A549 (cell line): ENCODE measurements at regions not wholly inside any gene's neighbourhood (a gene's known extent, or its start where the extent isn't known, plus 50 kb on each side); places are given as distances from the start of the nearest gene placed in this dataset.
A peak's percentile ranks its signal among the peaks of the same experiment; 100 is the strongest.

ENCODE experiments used
- ATAC-seq, 2 experiments: fragments of 200-7000 bp in 1 of 2; fragments of >200 bp in 1 of 2; cut with Nextera tagmentation in 1 of 2; cut with Tn5 transposase in 1 of 2; 3 replicates each; pipeline versions ENCODE4 v1.8.0 to v1.9.1; 2018 to 2020; ENCODE audit warnings: mild to moderate bottlenecking in 1 of 2, moderate library complexity in 1 of 2
- CTCF ChIA-PET: fragments of 300-600 bp; sonication (Branson Sonifier 250); formaldehyde crosslinking; extraction: SDS; loops from one replicate; lab custom pipeline; 2021; ENCODE audit warnings: antibody characterized with exemption, inconsistent platforms; lab: Yijun Ruan, JAX
- POLR2A ChIA-PET: fragments of 350-600 bp; formaldehyde crosslinking; extraction: SDS; loops from one replicate; lab custom pipeline; 2021; ENCODE audit warnings: antibody characterized with exemption, inconsistent platforms; lab: Yijun Ruan, JAX
- DNase-seq, 2 experiments: peaks; one replicate each; pipeline versions ENCODE4 v3.0.0 to v3.0.0-alpha.2; 2011 to 2016; ENCODE audit warnings: low read depth in 1 of 2, low spot score in 1 of 2
- FAIRE-seq: peaks from 2 replicates; lab custom pipeline; 2011; peaks lifted over from hg19 to GRCh38; lab: Jason Lieb, UNC
- H3K27ac ChIP-seq, 2 experiments: fragments of >200 bp; sonication (Bioruptor Twin); formaldehyde crosslinking; 3 replicates each; pipeline ENCODE4 v1.5.1; 2016 to 2017
- H3K4me1 ChIP-seq: fragments of >200 bp; sonication (Bioruptor Twin); formaldehyde crosslinking; 3 replicates; pipeline ENCODE4 v1.6.1; 2016
- H3K4me2 ChIP-seq: fragments of >200 bp; sonication (Bioruptor Twin); formaldehyde crosslinking; 3 replicates; pipeline ENCODE4 v1.6.1; 2016
- H3K4me3 ChIP-seq: fragments of >200 bp; sonication (Bioruptor Twin); formaldehyde crosslinking; 3 replicates; pipeline ENCODE4 v1.5.1; 2016
- H3K9me3 ChIP-seq: fragments of >200 bp; sonication (Bioruptor Twin); formaldehyde crosslinking; 3 replicates; pipeline ENCODE4 v1.6.1; 2016
- ATOH8 ChIP-seq: fragments of 250-450 bp; sonication (Bioruptor Pico); IDR thresholded peaks from 2 replicates; pipeline ENCODE4 v1.5.0; 2020; ENCODE audit warnings: low read depth, mild to moderate bottlenecking, moderate library complexity
- CBX2 ChIP-seq: fragments of 200-600 bp; sonication (generic); IDR thresholded peaks from 2 replicates; pipeline ENCODE4 v1.6.1; 2016; ENCODE audit warnings: low read depth, mild to moderate bottlenecking, borderline replicate concordance
- ELK1 ChIP-seq: fragments of 150-350 bp; IDR thresholded peaks from 2 replicates; pipeline ENCODE4 v1.6.1; 2014; ENCODE audit warnings: low read depth, mild to moderate bottlenecking, low read length
- EP300 ChIP-seq, 2 experiments: fragments of >200 bp; sonication (Bioruptor Twin); formaldehyde crosslinking; IDR thresholded peaks; 2 replicates in 1 of 2; 3 replicates in 1 of 2; pipeline ENCODE4 v1.6.1; 2016 to 2017
- ESRRA ChIP-seq: fragments of 150-350 bp; IDR thresholded peaks from 2 replicates; pipeline ENCODE4 v1.6.1; 2014; ENCODE audit warnings: mild to moderate bottlenecking, low read length, borderline replicate concordance
- FOSL2 ChIP-seq, 2 experiments: fragments of 450-650 bp in 1 of 2; fragments of >200 bp in 1 of 2; sonication (Bioruptor Twin) in 1 of 2; formaldehyde crosslinking; IDR thresholded peaks; 2 replicates each; pipeline versions ENCODE4 v1.5.0 to v1.6.1; 2016 to 2020; ENCODE audit warnings: mild to moderate bottlenecking in 1 of 2, moderate library complexity in 1 of 2
- HOXB13 ChIP-seq: fragments of 250-450 bp; sonication (Bioruptor Pico); IDR thresholded peaks from 2 replicates; pipeline ENCODE4 v1.5.0; 2020; ENCODE audit warnings: low read depth, mild to moderate bottlenecking, moderate library complexity
- HOXB5 ChIP-seq: fragments of 250-450 bp; sonication (Bioruptor Pico); IDR thresholded peaks from 2 replicates; pipeline ENCODE4 v1.5.0; 2020; ENCODE audit warnings: mild to moderate bottlenecking, moderate library complexity
- JUN ChIP-seq, 2 experiments: fragments of >200 bp; sonication (Bioruptor Twin); formaldehyde crosslinking; IDR thresholded peaks; 2 replicates in 1 of 2; 3 replicates in 1 of 2; pipeline ENCODE4 v1.6.1; 2016 to 2017
- KDM1A ChIP-seq: fragments of 200-600 bp; sonication (generic); IDR thresholded peaks from 2 replicates; pipeline ENCODE4 v1.6.1; 2016; ENCODE audit warnings: low read depth, mild to moderate bottlenecking
- NPAS2 ChIP-seq: fragments of 250-450 bp; sonication (Bioruptor Pico); IDR thresholded peaks from 2 replicates; pipeline ENCODE4 v1.8.0; 2022; ENCODE audit warnings: mild to moderate bottlenecking, moderate library complexity, borderline replicate concordance
- NR3C1 ChIP-seq: fragments of >200 bp; sonication (Bioruptor Twin); formaldehyde crosslinking; IDR thresholded peaks from 3 replicates; pipeline ENCODE4 v1.6.1; 2017
- PBX3 ChIP-seq: IDR thresholded peaks from 2 replicates; pipeline ENCODE4 v1.6.1; 2012
- PHF8 ChIP-seq: fragments of 200-600 bp; sonication (generic); IDR thresholded peaks from 2 replicates; pipeline ENCODE4 v1.6.1; 2016; ENCODE audit warnings: low read depth, mild to moderate bottlenecking, antibody characterized with exemption, moderate library complexity, borderline replicate concordance
- RFX5 ChIP-seq: fragments of 450-650 bp; IDR thresholded peaks from 2 replicates; pipeline ENCODE4 v1.7.1; 2014; ENCODE audit warnings: antibody characterized with exemption, mild to moderate bottlenecking, moderate library complexity
- SREBF2 ChIP-seq: fragments of 450-650 bp; IDR thresholded peaks from 2 replicates; pipeline ENCODE4 v1.6.1; 2014; ENCODE audit warnings: mild to moderate bottlenecking, moderate library complexity
- ZC3H11A ChIP-seq: fragments of 450-650 bp; IDR thresholded peaks from 2 replicates; pipeline ENCODE4 v1.6.1; 2014; ENCODE audit warnings: antibody characterized with exemption, mild to moderate bottlenecking
- ZNF302 ChIP-seq: fragments of 250-450 bp; sonication (Bioruptor Pico); IDR thresholded peaks from 2 replicates; pipeline ENCODE4 v1.9.0; 2021; ENCODE audit warnings: inconsistent platforms, mild to moderate bottlenecking, moderate library complexity
- ZSCAN20 ChIP-seq: fragments of 250-450 bp; sonication (Bioruptor Pico); IDR thresholded peaks from 2 replicates; pipeline ENCODE4 v1.8.0; 2022; ENCODE audit warnings: mild to moderate bottlenecking, moderate library complexity
- WGBS: methylation state at CpG from one replicate; pipeline ENCODE4 v1.1.6; 2017; ENCODE audit errors: missing lambda C conversion rate; 5-methylcytosine and 5-hydroxymethylcytosine counted together
- TF ChIP-seq, protein P1 (sequence below): fragments of 250-450 bp; sonication (Bioruptor Pico); IDR thresholded peaks from 2 replicates; pipeline ENCODE4 v1.5.0; 2021; ENCODE audit warnings: mild to moderate bottlenecking, moderate library complexity, borderline replicate concordance
- TF ChIP-seq, protein P2 (sequence below): fragments of 450-650 bp; IDR thresholded peaks from 2 replicates; pipeline ENCODE4 v1.6.1; 2014; ENCODE audit warnings: antibody characterized with exemption
- TF ChIP-seq, protein P3 (sequence below): fragments of >200 bp; sonication (Bioruptor Twin); formaldehyde crosslinking; IDR thresholded peaks from 3 replicates; pipeline ENCODE4 v1.5.1; 2016

DNA sequence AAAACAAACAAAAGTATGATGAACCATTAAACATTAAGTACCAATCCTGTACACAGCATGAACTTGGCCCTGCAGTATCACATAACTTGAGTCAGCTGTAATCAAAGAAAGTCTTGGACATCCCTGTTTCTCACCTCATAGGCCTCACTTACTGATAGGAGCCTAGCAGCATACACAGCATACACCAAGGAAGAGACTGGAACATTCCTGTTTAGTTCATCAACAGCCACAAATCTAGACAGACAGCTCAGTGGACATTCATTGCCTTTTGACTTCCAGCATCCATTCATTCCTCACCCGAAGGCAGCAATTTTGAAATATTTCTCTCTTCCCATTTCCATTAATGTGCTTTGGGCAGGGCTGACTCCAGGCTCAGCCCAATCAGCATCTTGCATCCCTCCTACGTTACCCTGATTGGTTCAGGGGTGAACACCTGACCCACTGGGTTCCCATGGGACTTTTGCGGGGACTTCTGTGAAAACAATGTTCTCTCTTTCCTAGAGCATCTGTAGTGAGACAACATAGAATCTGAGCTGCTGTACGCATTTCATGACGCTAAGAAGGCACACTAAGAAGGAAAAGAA, 336.7 kb upstream of the ZFHX3 start:
- no peak overlapping the region for H3K4me3 ChIP-seq
- TF ChIP-seq, protein P1, sequence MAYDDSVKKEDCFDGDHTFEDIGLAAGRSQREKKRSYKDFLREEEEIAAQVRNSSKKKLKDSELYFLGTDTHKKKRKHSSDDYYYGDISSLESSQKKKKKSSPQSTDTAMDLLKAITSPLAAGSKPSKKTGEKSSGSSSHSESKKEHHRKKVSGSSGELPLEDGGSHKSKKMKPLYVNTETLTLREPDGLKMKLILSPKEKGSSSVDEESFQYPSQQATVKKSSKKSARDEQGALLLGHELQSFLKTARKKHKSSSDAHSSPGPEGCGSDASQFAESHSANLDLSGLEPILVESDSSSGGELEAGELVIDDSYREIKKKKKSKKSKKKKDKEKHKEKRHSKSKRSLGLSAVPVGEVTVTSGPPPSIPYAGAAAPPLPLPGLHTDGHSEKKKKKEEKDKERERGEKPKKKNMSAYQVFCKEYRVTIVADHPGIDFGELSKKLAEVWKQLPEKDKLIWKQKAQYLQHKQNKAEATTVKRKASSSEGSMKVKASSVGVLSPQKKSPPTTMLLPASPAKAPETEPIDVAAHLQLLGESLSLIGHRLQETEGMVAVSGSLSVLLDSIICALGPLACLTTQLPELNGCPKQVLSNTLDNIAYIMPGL (CRISPR knock-in tag): no peak
- TF ChIP-seq JUN (IDR thresholded peaks at IDR 0.05) (no peak), NPAS2 (CRISPR knock-in tag) (no peak), ZSCAN20 (CRISPR knock-in tag) (no peak), ZNF302 (CRISPR knock-in tag) (no peak)
- TF ChIP-seq, protein P2, sequence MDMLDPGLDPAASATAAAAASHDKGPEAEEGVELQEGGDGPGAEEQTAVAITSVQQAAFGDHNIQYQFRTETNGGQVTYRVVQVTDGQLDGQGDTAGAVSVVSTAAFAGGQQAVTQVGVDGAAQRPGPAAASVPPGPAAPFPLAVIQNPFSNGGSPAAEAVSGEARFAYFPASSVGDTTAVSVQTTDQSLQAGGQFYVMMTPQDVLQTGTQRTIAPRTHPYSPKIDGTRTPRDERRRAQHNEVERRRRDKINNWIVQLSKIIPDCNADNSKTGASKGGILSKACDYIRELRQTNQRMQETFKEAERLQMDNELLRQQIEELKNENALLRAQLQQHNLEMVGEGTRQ: 0 out of 2 replicates have a peak, but pooled peaks have one; percentile 27
- TF ChIP-seq, all 56 proteins: peak for 1
- CTCF ChIA-PET: no interaction called here
- POLR2A ChIA-PET: no interaction called here
- no peak for ATAC-seq
- DNase-seq: no peak
- Histone ChIP-seq H3K4me2 (no peak overlapping the region), H3K4me1 (no peaks in the 10 kb centered on the region), H3K27ac (no peak overlapping the region), H3K9me3 (no peaks in the 10 kb centered on the region)
- 44% methylated on average over 5 of the region's 5 CpGs for WGBS
- FAIRE-seq: no peak

DNA sequence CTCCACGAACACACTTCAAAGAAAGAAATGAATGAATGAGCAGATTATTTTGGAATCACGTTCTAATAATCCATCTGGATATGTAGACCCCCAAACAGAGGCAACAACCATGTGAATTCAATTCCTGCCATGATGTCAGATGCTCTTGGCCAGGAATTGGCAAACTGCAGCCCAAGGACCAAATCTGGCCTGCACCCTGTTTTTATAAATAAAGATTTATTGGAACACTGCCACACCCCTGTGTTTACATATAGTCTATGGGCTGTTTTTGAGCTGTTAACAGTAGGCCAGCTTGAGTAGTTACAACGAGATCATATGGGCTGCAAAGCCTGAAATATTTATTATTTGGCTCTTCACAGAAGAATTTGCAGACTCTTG, 336.0 kb upstream of the ZFHX3 start:
- no peak overlapping the region for H3K4me2 ChIP-seq
- TF ChIP-seq NR3C1 (no peak), HOXB13 (CRISPR knock-in tag) (no peak), PHF8 (no peak), HOXB5 (no peak), ZC3H11A (no peak), NPAS2 (CRISPR knock-in tag) (no peak), KDM1A (no peak), ELK1 (no peak), EP300 (IDR thresholded peaks at IDR 0.05) (no peak)
- FAIRE-seq (no peak), ATAC-seq (no peak), DNase-seq (no peak)
- H3K27ac ChIP-seq: no peak overlapping the region
- 32% methylated on average over 3 of the region's 3 CpGs for WGBS
- no peaks in the 10 kb centered on the region for H3K9me3 ChIP-seq
- no peak overlapping the region for H3K4me3 ChIP-seq
- H3K4me1 ChIP-seq: no peaks in the 10 kb centered on the region
- CTCF ChIA-PET: no interaction called here
- POLR2A ChIA-PET: no interaction called here

DNA sequence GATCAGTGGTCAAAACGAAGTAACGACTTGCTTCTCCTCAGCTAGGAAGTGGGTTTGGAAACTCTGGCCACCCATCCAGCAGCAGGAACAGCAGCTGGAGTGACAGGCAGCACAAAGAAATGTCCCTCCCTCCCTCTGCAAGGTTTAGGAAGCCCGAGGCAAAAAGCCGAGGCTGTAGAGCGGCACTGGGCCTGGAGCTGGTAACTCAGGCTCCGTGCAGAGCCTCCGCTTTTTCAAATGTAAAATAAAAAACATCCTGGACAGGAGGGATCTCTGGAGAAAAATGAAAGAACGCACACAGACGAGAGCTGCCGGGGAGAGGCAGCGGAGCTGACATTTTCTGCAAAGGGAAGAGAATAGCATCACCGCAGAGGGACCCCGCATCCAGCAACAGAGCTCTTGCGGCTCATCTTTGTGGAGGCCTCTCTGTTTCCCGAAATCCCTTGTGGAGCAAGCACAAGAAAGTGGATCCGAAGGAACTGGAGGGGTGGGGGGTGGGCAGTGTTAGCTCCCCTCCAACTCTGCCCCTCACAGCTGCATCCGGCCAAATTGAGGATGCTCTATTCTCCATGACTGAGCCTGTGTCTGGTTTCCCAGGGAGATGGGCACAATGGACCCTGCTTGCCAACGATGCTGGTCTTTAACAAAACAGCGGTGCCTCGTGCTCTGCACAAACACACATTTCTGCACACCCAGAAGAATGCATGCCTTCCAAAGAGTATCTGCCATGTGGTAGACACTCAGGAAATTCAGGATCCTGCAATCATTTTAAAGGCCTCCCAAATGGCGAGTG, 335.5 kb upstream of the ZFHX3 start:
- ATAC-seq (no peak), DNase-seq (no peak), FAIRE-seq (no peak)
- H3K27ac ChIP-seq: no peak overlapping the region
- H3K4me2 ChIP-seq: no peak overlapping the region
- WGBS: 61% methylated on average over 21 of the region's 21 CpGs
- no peaks in the 10 kb centered on the region for H3K9me3 ChIP-seq
- no peak overlapping the region for H3K4me3 ChIP-seq
- ChIA-PET POLR2A (no interaction called here), CTCF (no interaction called here)
- no peaks in the 10 kb centered on the region for H3K4me1 ChIP-seq
- TF ChIP-seq, protein P1 (CRISPR knock-in tag): no peak
- TF ChIP-seq, protein P3, sequence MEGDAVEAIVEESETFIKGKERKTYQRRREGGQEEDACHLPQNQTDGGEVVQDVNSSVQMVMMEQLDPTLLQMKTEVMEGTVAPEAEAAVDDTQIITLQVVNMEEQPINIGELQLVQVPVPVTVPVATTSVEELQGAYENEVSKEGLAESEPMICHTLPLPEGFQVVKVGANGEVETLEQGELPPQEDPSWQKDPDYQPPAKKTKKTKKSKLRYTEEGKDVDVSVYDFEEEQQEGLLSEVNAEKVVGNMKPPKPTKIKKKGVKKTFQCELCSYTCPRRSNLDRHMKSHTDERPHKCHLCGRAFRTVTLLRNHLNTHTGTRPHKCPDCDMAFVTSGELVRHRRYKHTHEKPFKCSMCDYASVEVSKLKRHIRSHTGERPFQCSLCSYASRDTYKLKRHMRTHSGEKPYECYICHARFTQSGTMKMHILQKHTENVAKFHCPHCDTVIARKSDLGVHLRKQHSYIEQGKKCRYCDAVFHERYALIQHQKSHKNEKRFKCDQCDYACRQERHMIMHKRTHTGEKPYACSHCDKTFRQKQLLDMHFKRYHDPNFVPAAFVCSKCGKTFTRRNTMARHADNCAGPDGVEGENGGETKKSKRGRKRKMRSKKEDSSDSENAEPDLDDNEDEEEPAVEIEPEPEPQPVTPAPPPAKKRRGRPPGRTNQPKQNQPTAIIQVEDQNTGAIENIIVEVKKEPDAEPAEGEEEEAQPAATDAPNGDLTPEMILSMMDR: no peak
- TF ChIP-seq ESRRA: no peak
- TF ChIP-seq CBX2: no peak
- no peak for TF ChIP-seq EP300 (IDR thresholded peaks at IDR 0.05)
- TF ChIP-seq ATOH8 (CRISPR knock-in tag): no peak
- no peak for TF ChIP-seq FOSL2 (IDR thresholded peaks at IDR 0.05)
- TF ChIP-seq FOSL2 (CRISPR knock-in tag; IDR thresholded peaks at IDR 0.05): no peak
- TF ChIP-seq PBX3: no peak
- no peak for TF ChIP-seq RFX5
- no peak for TF ChIP-seq SREBF2
